ENCODE measurements at regions not wholly inside any gene's neighbourhood (a gene's known extent, or its start where the extent isn't known, plus 50 kb on each side); places are given as distances from the start of the nearest gene placed in this dataset.

- TF ChIP-seq POLR2AphosphoS5 (IDR thresholded peaks at IDR 0.05), result no peak
- TF ChIP-seq RAD21 (conservative IDR thresholded peaks at IDR 0.05), result no peak
- TF ChIP-seq EZH2 (IDR thresholded peaks at IDR 0.05; ENCODE audit: borderline replicate concordance, insufficient read depth, low read length, poor library complexity, severe bottlenecking), result no peak
- TF ChIP-seq CTCF (IDR thresholded peaks at IDR 0.05; ENCODE audit: poor library complexity, severe bottlenecking), result no peak
- TF ChIP-seq EP300 (conservative IDR thresholded peaks at IDR 0.05; ENCODE audit: poor library complexity, severe bottlenecking), result no peak
- TF ChIP-seq SMC3 (conservative IDR thresholded peaks at IDR 0.05; ENCODE audit: poor library complexity), result no peak
- TF ChIP-seq REST (IDR thresholded peaks at IDR 0.05; ENCODE audit: borderline replicate concordance), result no peak
- TF ChIP-seq TAF1 (IDR thresholded peaks at IDR 0.05; ENCODE audit: low read depth), result no peak
- TF ChIP-seq MXI1 (conservative IDR thresholded peaks at IDR 0.05; ENCODE audit: poor library complexity, severe bottlenecking), result no peak
- H3F3A ChIP-seq (ENCODE audit: insufficient read depth, low read length, poor library complexity, severe bottlenecking), result no peaks in the 10 kb centered on the region
- H3K4me3 ChIP-seq (ENCODE audit: low read length), result no peak overlapping the region
- no peaks in the 10 kb centered on the region for H3K27me3 ChIP-seq (ENCODE audit: insufficient read depth, low read depth, low read length)
- no peaks in the 10 kb centered on the region for H3K79me2 ChIP-seq (replicated peaks; ENCODE audit: insufficient read depth, low read length)
- no peaks in the 10 kb centered on the region for H3K36me3 ChIP-seq (ENCODE audit: insufficient read depth, low read length)
- no peaks in the 10 kb centered on the region for H3K9me2 ChIP-seq (ENCODE audit: insufficient read depth, low read length)
- H3K4me2 ChIP-seq (ENCODE audit: low read length), result no peak overlapping the region
- H3K27ac ChIP-seq (ENCODE audit: low read length), result no peak overlapping the region
- H2AFZ ChIP-seq (ENCODE audit: low read depth, low read length), result no peak overlapping the region
- no peaks in the 10 kb centered on the region for H4K20me1 ChIP-seq (ENCODE audit: insufficient read depth)
- no peak overlapping the region for H3K9ac ChIP-seq (ENCODE audit: low read length)
- no peaks in the 10 kb centered on the region for H3K9me3 ChIP-seq (ENCODE audit: low read length)
These were observed 158.8 kb upstream of the SPRY2 start for GRCh38 chr13:80499536-80500290.

DNA sequence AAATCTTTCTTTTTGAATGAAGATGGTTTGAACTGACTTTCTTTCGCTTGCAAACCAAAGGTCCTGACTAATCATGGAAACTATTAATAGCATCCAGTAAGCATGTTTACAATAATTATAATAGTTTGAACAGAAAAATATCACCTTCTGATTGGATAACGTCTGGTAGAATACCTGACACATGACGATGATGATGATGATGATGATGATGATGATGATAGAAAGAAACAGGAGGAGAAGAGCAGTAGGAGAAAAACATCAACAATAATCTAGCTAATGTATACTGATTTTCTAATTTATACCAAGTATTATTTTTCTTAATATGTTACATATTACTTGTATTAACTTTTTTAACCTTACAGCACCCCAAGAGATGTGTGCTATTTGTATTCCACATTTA is 157.5 kb upstream of the SPRY2 start:
- no peak overlapping the region for H3K4me2 ChIP-seq (ENCODE audit: low read length)
- H3K9me2 ChIP-seq (ENCODE audit: insufficient read depth, low read length), result no peaks in the 10 kb centered on the region
- no peaks in the 10 kb centered on the region for H3K9me3 ChIP-seq (ENCODE audit: low read length)
- no peak overlapping the region for H3K27ac ChIP-seq (ENCODE audit: low read length)
- H2AFZ ChIP-seq (ENCODE audit: low read depth, low read length), result no peak overlapping the region
- no peaks in the 10 kb centered on the region for H3K79me2 ChIP-seq (replicated peaks; ENCODE audit: insufficient read depth, low read length)
- H3F3A ChIP-seq (ENCODE audit: insufficient read depth, low read length, poor library complexity, severe bottlenecking), result no peaks in the 10 kb centered on the region
- no peaks in the 10 kb centered on the region for H3K27me3 ChIP-seq (ENCODE audit: insufficient read depth, low read depth, low read length)
- H3K9ac ChIP-seq (ENCODE audit: low read length), result no peak overlapping the region
- H3K36me3 ChIP-seq (ENCODE audit: insufficient read depth, low read length), result no peaks in the 10 kb centered on the region
- TF ChIP-seq POLR2AphosphoS5 (IDR thresholded peaks at IDR 0.05), result no peak
- no peak for TF ChIP-seq SMC3 (conservative IDR thresholded peaks at IDR 0.05; ENCODE audit: poor library complexity)
- TF ChIP-seq REST (IDR thresholded peaks at IDR 0.05; ENCODE audit: borderline replicate concordance), result no peak
- no peak for TF ChIP-seq CTCF (IDR thresholded peaks at IDR 0.05; ENCODE audit: poor library complexity, severe bottlenecking)
- no peak for TF ChIP-seq TAF1 (IDR thresholded peaks at IDR 0.05; ENCODE audit: low read depth)
- TF ChIP-seq RAD21 (conservative IDR thresholded peaks at IDR 0.05), result no peak
- no peak for TF ChIP-seq EP300 (conservative IDR thresholded peaks at IDR 0.05; ENCODE audit: poor library complexity, severe bottlenecking)
- TF ChIP-seq EZH2 (IDR thresholded peaks at IDR 0.05; ENCODE audit: borderline replicate concordance, insufficient read depth, low read length, poor library complexity, severe bottlenecking), result no peak
- no peak for TF ChIP-seq MXI1 (conservative IDR thresholded peaks at IDR 0.05; ENCODE audit: poor library complexity, severe bottlenecking)
- H4K20me1 ChIP-seq (ENCODE audit: insufficient read depth), result no peaks in the 10 kb centered on the region
- no peak overlapping the region for H3K4me3 ChIP-seq (ENCODE audit: low read length)
